ENCODE measurements at regions not wholly inside any gene's neighbourhood (a gene's known extent, or its start where the extent isn't known, plus 50 kb on each side); places are given as distances from the start of the nearest gene placed in this dataset.
"Not testable (repeated sequence)": the region's sequence is repeated elsewhere in the genome, so short reads cannot be mapped to it uniquely, and the experiment has no call there.

- Histone ChIP-seq H3K9ac (ENCODE audit: low read depth, low read length) (no peak overlapping the region), H3K9me3 (replicated peaks; ENCODE audit: low read length) (no peaks in the 10 kb centered on the region), H3K4me3 (ENCODE audit: low read length) (no peak overlapping the region), H3K36me3 (ENCODE audit: insufficient read depth, low read length) (no peaks in the 10 kb centered on the region), H3K4me2 (ENCODE audit: low read length) (no peak overlapping the region), H3K4me1 (ENCODE audit: control insufficient read depth, insufficient read depth, low read length) (no peaks in the 10 kb centered on the region), H3K27me3 (ENCODE audit: control insufficient read depth, insufficient read depth, low read length) (peaks cover 39% of the 10 kb centered on the region)
Observed at GRCh38 chr6:166253778-166254204, 54.4 kb downstream of the PRR18 start.

GRCh38 chr6:166253281-166253681, 54.9 kb downstream of the PRR18 start:
- Histone ChIP-seq H3K4me1 (ENCODE audit: control insufficient read depth, insufficient read depth, low read length) (no peaks in the 10 kb centered on the region), H3K4me3 (ENCODE audit: low read length) (peak overlapping the region; percentile 16), H3K27me3 (ENCODE audit: control insufficient read depth, insufficient read depth, low read length) (peaks cover 39% of the 10 kb centered on the region), H3K36me3 (ENCODE audit: insufficient read depth, low read length) (no peaks in the 10 kb centered on the region), H3K9ac (ENCODE audit: low read depth, low read length) (no peak overlapping the region), H3K9me3 (replicated peaks; ENCODE audit: low read length) (no peaks in the 10 kb centered on the region), H3K4me2 (ENCODE audit: low read length) (peak overlapping the region; percentile 64)

- H3K36me3 ChIP-seq (ENCODE audit: insufficient read depth, low read length), result no peaks in the 10 kb centered on the region
- H3K4me3 ChIP-seq (ENCODE audit: low read length), result no peak overlapping the region
- H3K4me2 ChIP-seq (ENCODE audit: low read length), result no peak overlapping the region
- no peaks in the 10 kb centered on the region for H3K4me1 ChIP-seq (ENCODE audit: control insufficient read depth, insufficient read depth, low read length)
- no peak overlapping the region for H3K9ac ChIP-seq (ENCODE audit: low read depth, low read length)
- no peaks in the 10 kb centered on the region for H3K9me3 ChIP-seq (replicated peaks; ENCODE audit: low read length)
- peaks cover 39% of the 10 kb centered on the region for H3K27me3 ChIP-seq (ENCODE audit: control insufficient read depth, insufficient read depth, low read length)
Observed at GRCh38 chr6:166252601-166253000, 55.6 kb downstream of the PRR18 start.

- H3K9me3 ChIP-seq (replicated peaks; ENCODE audit: low read length), result no peaks in the 10 kb centered on the region
- peaks cover 40% of the 10 kb centered on the region for H3K27me3 ChIP-seq (ENCODE audit: control insufficient read depth, insufficient read depth, low read length)
- no peaks in the 10 kb centered on the region for H3K36me3 ChIP-seq (ENCODE audit: insufficient read depth, low read length)
- H3K4me1 ChIP-seq (ENCODE audit: control insufficient read depth, insufficient read depth, low read length), result no peaks in the 10 kb centered on the region
- no peak overlapping the region for H3K9ac ChIP-seq (ENCODE audit: low read depth, low read length)
- no peak overlapping the region for H3K4me3 ChIP-seq (ENCODE audit: low read length)
- H3K4me2 ChIP-seq (ENCODE audit: low read length), result no peak overlapping the region
Observed at GRCh38 chr6:166251655-166252054, 56.5 kb downstream of the PRR18 start.

GRCh38 chr6:166251211-166251610, 57.0 kb downstream of the PRR18 start:
- Histone ChIP-seq H3K4me2 (ENCODE audit: low read length) (no peak overlapping the region), H3K36me3 (ENCODE audit: insufficient read depth, low read length) (no peaks in the 10 kb centered on the region), H3K9ac (ENCODE audit: low read depth, low read length) (no peak overlapping the region), H3K4me3 (ENCODE audit: low read length) (no peak overlapping the region), H3K27me3 (ENCODE audit: control insufficient read depth, insufficient read depth, low read length) (peaks cover 39% of the 10 kb centered on the region), H3K4me1 (ENCODE audit: control insufficient read depth, insufficient read depth, low read length) (no peaks in the 10 kb centered on the region), H3K9me3 (replicated peaks; ENCODE audit: low read length) (no peaks in the 10 kb centered on the region)

- not testable (repeated sequence) for H3K9me3 ChIP-seq (replicated peaks; ENCODE audit: low read length); H3K4me3 ChIP-seq (ENCODE audit: low read length); H3K4me1 ChIP-seq (ENCODE audit: control insufficient read depth, insufficient read depth, low read length); H3K9ac ChIP-seq (ENCODE audit: low read depth, low read length); H3K4me2 ChIP-seq (ENCODE audit: low read length); H3K36me3 ChIP-seq (ENCODE audit: insufficient read depth, low read length)
- peaks cover 45% of the 10 kb centered on the region for H3K27me3 ChIP-seq (ENCODE audit: control insufficient read depth, insufficient read depth, low read length)
Observed at GRCh38 chr6:166249061-166249785, 59.0 kb downstream of the PRR18 start.

- no peaks in the 10 kb centered on the region for H3K9me3 ChIP-seq (replicated peaks; ENCODE audit: low read length)
- no peaks in the 10 kb centered on the region for H3K4me1 ChIP-seq (ENCODE audit: control insufficient read depth, insufficient read depth, low read length)
- no peak overlapping the region for H3K4me2 ChIP-seq (ENCODE audit: low read length)
- peaks cover 39% of the 10 kb centered on the region for H3K27me3 ChIP-seq (ENCODE audit: control insufficient read depth, insufficient read depth, low read length)
- H3K36me3 ChIP-seq (ENCODE audit: insufficient read depth, low read length), result no peaks in the 10 kb centered on the region
- no peak overlapping the region for H3K9ac ChIP-seq (ENCODE audit: low read depth, low read length)
- no peak overlapping the region for H3K4me3 ChIP-seq (ENCODE audit: low read length)
Observed at GRCh38 chr6:166245148-166245547, 63.0 kb downstream of the PRR18 start.

GRCh38 chr6:166244353-166245045, 63.7 kb downstream of the PRR18 start:
- no peaks in the 10 kb centered on the region for H3K9me3 ChIP-seq (replicated peaks; ENCODE audit: low read length)

GRCh38 chr6:166242888-166243287, 65.3 kb downstream of the PRR18 start:
- Histone ChIP-seq H3K4me3 (ENCODE audit: low read length) (no peak overlapping the region), H3K9me3 (replicated peaks; ENCODE audit: low read length) (no peaks in the 10 kb centered on the region), H3K36me3 (ENCODE audit: insufficient read depth, low read length) (no peaks in the 10 kb centered on the region), H3K4me1 (ENCODE audit: control insufficient read depth, insufficient read depth, low read length) (no peaks in the 10 kb centered on the region), H3K4me2 (ENCODE audit: low read length) (no peak overlapping the region), H3K27me3 (ENCODE audit: control insufficient read depth, insufficient read depth, low read length) (peaks cover 55% of the 10 kb centered on the region), H3K9ac (ENCODE audit: low read depth, low read length) (no peak overlapping the region)

More at GRCh38 chr6:166244353-166245045, 63.7 kb downstream of the PRR18 start:
- peaks cover 39% of the 10 kb centered on the region for H3K27me3 ChIP-seq (ENCODE audit: control insufficient read depth, insufficient read depth, low read length)
- no peak overlapping the region for H3K4me2 ChIP-seq (ENCODE audit: low read length)
- H3K9ac ChIP-seq (ENCODE audit: low read depth, low read length), result no peak overlapping the region
- H3K36me3 ChIP-seq (ENCODE audit: insufficient read depth, low read length), result no peaks in the 10 kb centered on the region
- no peaks in the 10 kb centered on the region for H3K4me1 ChIP-seq (ENCODE audit: control insufficient read depth, insufficient read depth, low read length)
- H3K4me3 ChIP-seq (ENCODE audit: low read length), result no peak overlapping the region

GRCh38 chr6:166241974-166242373, 66.2 kb downstream of the PRR18 start:
- no peak overlapping the region for H3K4me3 ChIP-seq (ENCODE audit: low read length)
- H3K36me3 ChIP-seq (ENCODE audit: insufficient read depth, low read length), result no peaks in the 10 kb centered on the region
- no peak overlapping the region for H3K4me2 ChIP-seq (ENCODE audit: low read length)
- no peaks in the 10 kb centered on the region for H3K9me3 ChIP-seq (replicated peaks; ENCODE audit: low read length)
- no peaks in the 10 kb centered on the region for H3K4me1 ChIP-seq (ENCODE audit: control insufficient read depth, insufficient read depth, low read length)
- peaks cover 61% of the 10 kb centered on the region for H3K27me3 ChIP-seq (ENCODE audit: control insufficient read depth, insufficient read depth, low read length)
- no peak overlapping the region for H3K9ac ChIP-seq (ENCODE audit: low read depth, low read length)

- H3K4me3 ChIP-seq (ENCODE audit: low read length), result no peak overlapping the region
- no peak overlapping the region for H3K9ac ChIP-seq (ENCODE audit: low read depth, low read length)
- no peaks in the 10 kb centered on the region for H3K36me3 ChIP-seq (ENCODE audit: insufficient read depth, low read length)
- no peak overlapping the region for H3K4me2 ChIP-seq (ENCODE audit: low read length)
- no peaks in the 10 kb centered on the region for H3K4me1 ChIP-seq (ENCODE audit: control insufficient read depth, insufficient read depth, low read length)
- peaks cover 53% of the 10 kb centered on the region for H3K27me3 ChIP-seq (ENCODE audit: control insufficient read depth, insufficient read depth, low read length)
- no peaks in the 10 kb centered on the region for H3K9me3 ChIP-seq (replicated peaks; ENCODE audit: low read length)
Observed at GRCh38 chr6:166240889-166241288, 67.3 kb downstream of the PRR18 start.

GRCh38 chr6:166237617-166238016, 70.0 kb upstream of the TBXT start:
- Histone ChIP-seq H3K9me3 (replicated peaks; ENCODE audit: low read length) (no peaks in the 10 kb centered on the region), H3K36me3 (ENCODE audit: insufficient read depth, low read length) (no peaks in the 10 kb centered on the region), H3K4me3 (ENCODE audit: low read length) (no peak overlapping the region), H3K4me1 (ENCODE audit: control insufficient read depth, insufficient read depth, low read length) (no peaks in the 10 kb centered on the region), H3K9ac (ENCODE audit: low read depth, low read length) (no peak overlapping the region), H3K4me2 (ENCODE audit: low read length) (no peak overlapping the region), H3K27me3 (ENCODE audit: control insufficient read depth, insufficient read depth, low read length) (peaks cover 30% of the 10 kb centered on the region)
